Keratinocyte (primary cell): ENCODE measurements at regions not wholly inside any gene's neighbourhood (a gene's known extent, or its start where the extent isn't known, plus 50 kb on each side); places are given as distances from the start of the nearest gene placed in this dataset.

Source experiments
- DNase-seq: peaks from one replicate; pipeline ENCODE4 v3.0.0-alpha.2; 2011; ENCODE audit warnings: low read depth, missing footprints, low spot score
- FAIRE-seq: peaks from 2 replicates; lab custom pipeline; 2011; peaks lifted over from hg19 to GRCh38; lab: Jason Lieb, UNC
- H2AFZ ChIP-seq: 2 replicates; pipeline ENCODE4 v1.6.0; 2012; ENCODE audit warnings: low read length, control low read depth, inconsistent platforms; ENCODE audit not compliant: control insufficient read depth
- H3K27ac ChIP-seq: 2 replicates; pipeline ENCODE4 v1.5.1; 2011; ENCODE audit warnings: low read length; ENCODE audit not compliant: control insufficient read depth, insufficient read depth
- H3K27me3 ChIP-seq: 3 replicates; pipeline ENCODE4 v1.6.0; 2011; ENCODE audit warnings: low read length; ENCODE audit not compliant: control insufficient read depth, insufficient read depth; ENCODE audit errors: extremely low read depth
- H3K36me3 ChIP-seq, 2 experiments: 2 replicates in 1 of 2; 3 replicates in 1 of 2; pipeline ENCODE4 v1.5.1; 2011; ENCODE audit warnings: low read length in 2 of 2, mild to moderate bottlenecking in 1 of 2; ENCODE audit not compliant: control insufficient read depth in 2 of 2, insufficient read depth in 2 of 2; ENCODE audit errors: extremely low read depth in 1 of 2
- H3K4me1 ChIP-seq: 3 replicates; pipeline ENCODE4 v1.5.1; 2011; ENCODE audit warnings: low read length; ENCODE audit not compliant: control insufficient read depth, insufficient read depth; ENCODE audit errors: extremely low read depth
- H3K4me2 ChIP-seq: 3 replicates; pipeline ENCODE4 v1.6.0; 2011; ENCODE audit warnings: low read depth, low read length; ENCODE audit not compliant: control insufficient read depth, insufficient read depth; ENCODE audit errors: extremely low read depth
- H3K4me3 ChIP-seq, 3 experiments: fragments of 200-600 bp in 1 of 3; sonication (generic) in 1 of 3; 2 replicates in 2 of 3; 3 replicates in 1 of 3; pipeline ENCODE4 v1.5.1; 2011 to 2016; ENCODE audit warnings: low read length in 3 of 3, mild to moderate bottlenecking in 3 of 3, control low read depth in 2 of 3, inconsistent platforms in 1 of 3, low read depth in 1 of 3, mixed read lengths in 1 of 3, mixed run types in 1 of 3, moderate library complexity in 1 of 3; ENCODE audit not compliant: control insufficient read depth in 2 of 3, insufficient read depth in 2 of 3; ENCODE audit errors: extremely low read depth in 1 of 3
- H3K79me2 ChIP-seq: 2 replicates; pipeline ENCODE4 v1.6.0; 2012; ENCODE audit warnings: low read length; ENCODE audit not compliant: control insufficient read depth, insufficient read depth
- H3K9ac ChIP-seq: 3 replicates; pipeline ENCODE4 v1.6.0; 2011; ENCODE audit warnings: low read length; ENCODE audit not compliant: control insufficient read depth, insufficient read depth; ENCODE audit errors: extremely low read depth
- H3K9me1 ChIP-seq: 3 replicates; pipeline ENCODE4 v1.6.0; 2011; ENCODE audit warnings: low read length; ENCODE audit not compliant: control insufficient read depth, insufficient read depth; ENCODE audit errors: extremely low read depth
- H3K9me3 ChIP-seq: 2 replicates; pipeline ENCODE4 v1.5.1; 2012; ENCODE audit warnings: low read depth, low read length; ENCODE audit not compliant: control insufficient read depth
- H4K20me1 ChIP-seq: 3 replicates; pipeline ENCODE4 v1.6.0; 2011; ENCODE audit warnings: low read length; ENCODE audit not compliant: control insufficient read depth, insufficient read depth; ENCODE audit errors: extremely low read depth
- CTCF ChIP-seq, 3 experiments: IDR thresholded peaks in 1 of 3; conservative IDR thresholded peaks in 1 of 3; optimal IDR thresholded peaks in 1 of 3; 2 replicates in 2 of 3; 3 replicates in 1 of 3; pipeline versions ENCODE3 to v1.5.1; 2011; ENCODE audit warnings: low read length in 3 of 3, mild to moderate bottlenecking in 3 of 3, moderate library complexity in 2 of 3, control low read depth in 1 of 3, inconsistent platforms in 1 of 3; ENCODE audit not compliant: insufficient read depth in 2 of 3; ENCODE audit errors: extremely low read depth in 1 of 3
- EZH2 ChIP-seq: IDR thresholded peaks from one replicate; pipeline ENCODE4 v1.6.1; 2012; ENCODE audit warnings: inconsistent platforms, mild to moderate bottlenecking, low read length, moderate library complexity
- dilution Hi-C: fragments of 300-500 bp; cut with MboI; formaldehyde crosslinking; loops from one replicate; pipeline ENCODE4 v1.7.0; 2020; ENCODE audit warnings: low sequenced_read_pairs; ENCODE audit not compliant: extremely low pct_ligation_motif_present

DNA sequence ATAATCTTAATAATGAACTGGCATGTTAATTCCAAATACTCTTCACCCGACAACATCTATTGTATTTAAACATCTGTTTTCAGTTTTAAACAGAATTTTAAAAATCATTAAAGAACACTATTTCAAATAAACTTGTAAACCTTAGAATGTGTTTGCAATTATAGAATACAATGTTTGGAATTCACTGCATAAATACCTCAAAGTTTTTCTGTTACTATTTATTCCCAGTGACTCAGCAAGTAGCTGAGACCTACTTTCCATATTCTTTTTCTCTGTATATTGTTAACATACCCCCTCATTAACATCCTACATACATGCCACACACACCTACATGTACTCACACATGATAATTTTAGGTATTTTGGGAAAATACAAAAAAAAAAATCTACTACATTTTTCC lies 1134.3 kb downstream of the SLITRK1 start:
- dilution Hi-C loops: no loop called here
- Histone ChIP-seq H4K20me1 (no peaks in the 10 kb centered on the region), H2AFZ (no peak overlapping the region), H3K4me3 (no peak overlapping the region), H3K27ac (no peak overlapping the region), H3K4me1 (no peaks in the 10 kb centered on the region), H3K9me1 (no peaks in the 10 kb centered on the region), H3K79me2 (no peaks in the 10 kb centered on the region), H3K9me3 (no peaks in the 10 kb centered on the region), H3K4me2 (no peak overlapping the region), H3K36me3 (no peaks in the 10 kb centered on the region), H3K27me3 (no peaks in the 10 kb centered on the region), H3K9ac (no peak overlapping the region)
- TF ChIP-seq EZH2 (no peak), CTCF (optimal IDR thresholded peaks at IDR 0.05 in 1 of 3, IDR thresholded peaks at IDR 0.05 in 1 of 3, conservative IDR thresholded peaks at IDR 0.05 in 1 of 3; ENCODE audit: extremely low read depth in 1 of 3, insufficient read depth in 2 of 3, low read length in 3 of 3) (no peak)
- DNase-seq: no peak
- FAIRE-seq: no peak

DNA sequence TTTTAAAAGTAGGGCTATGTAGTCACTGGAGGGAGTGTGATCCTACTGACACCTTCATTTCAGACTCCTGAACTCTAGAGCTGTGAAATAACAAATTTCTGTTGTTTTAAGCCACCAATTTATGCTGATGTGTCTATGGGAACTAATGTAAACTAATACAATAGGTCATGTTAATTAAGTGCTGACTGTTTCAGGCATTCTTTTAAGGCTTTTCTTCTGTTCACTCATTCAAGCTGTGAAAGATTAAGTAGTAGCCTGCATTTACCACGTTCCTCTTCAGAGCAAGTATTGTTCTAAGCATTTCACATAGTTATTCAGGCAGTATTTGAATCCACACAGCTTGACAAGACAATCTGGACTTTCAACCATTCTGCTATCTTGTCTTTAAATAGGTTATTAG lies 1135.0 kb downstream of the SLITRK1 start:
- no peaks in the 10 kb centered on the region for H3K36me3 ChIP-seq
- H4K20me1 ChIP-seq: no peaks in the 10 kb centered on the region
- H3K9ac ChIP-seq: no peak overlapping the region
- no peak overlapping the region for H3K27ac ChIP-seq
- H3K4me2 ChIP-seq: no peak overlapping the region
- no peak overlapping the region for H3K4me3 ChIP-seq
- dilution Hi-C loops: no loop called here
- TF ChIP-seq CTCF (optimal IDR thresholded peaks at IDR 0.05 in 1 of 3, IDR thresholded peaks at IDR 0.05 in 1 of 3, conservative IDR thresholded peaks at IDR 0.05 in 1 of 3; ENCODE audit: extremely low read depth in 1 of 3, insufficient read depth in 2 of 3, low read length in 3 of 3) (no peak), EZH2 (no peak)
- no peaks in the 10 kb centered on the region for H3K9me3 ChIP-seq
- no peaks in the 10 kb centered on the region for H3K27me3 ChIP-seq
- H3K4me1 ChIP-seq: no peaks in the 10 kb centered on the region
- H3K9me1 ChIP-seq: no peaks in the 10 kb centered on the region
- no peak overlapping the region for H2AFZ ChIP-seq
- no peaks in the 10 kb centered on the region for H3K79me2 ChIP-seq
- no peak for FAIRE-seq
- no peak for DNase-seq
